Thymus (tissue), 11 donors: ENCODE measurements at regions not wholly inside any gene's neighbourhood (a gene's known extent, or its start where the extent isn't known, plus 50 kb on each side); places are given as distances from the start of the nearest gene placed in this dataset.

Experiments
- DNase-seq, 9 donors: peaks; one replicate each; pipeline ENCODE4 v3.0.0-alpha.2; 2013; ENCODE audit warnings: low spot score in 9 of 9, low read depth in 6 of 9, missing footprints in 1 of 9
- H3K27ac ChIP-seq, 2 donors: one replicate each; pipeline ENCODE4 v1.5.1; 2013; ENCODE audit warnings: control low read depth in 1 of 2, low read depth in 1 of 2, low read length in 1 of 2, mild to moderate bottlenecking in 1 of 2, moderate library complexity in 1 of 2
- H3K27me3 ChIP-seq, 2 donors: one replicate each; pipeline ENCODE4 v1.5.1; 2013; ENCODE audit warnings: low read length in 1 of 2; ENCODE audit not compliant: control insufficient read depth in 2 of 2, insufficient read depth in 1 of 2
- H3K36me3 ChIP-seq, 2 donors: one replicate each; pipeline ENCODE4 v1.5.1; 2013; ENCODE audit warnings: low read length in 1 of 2, mild to moderate bottlenecking in 1 of 2, moderate library complexity in 1 of 2; ENCODE audit not compliant: control insufficient read depth in 2 of 2, insufficient read depth in 2 of 2
- H3K4me1 ChIP-seq, 2 donors: one replicate each; pipeline ENCODE4 v1.5.1; 2013; ENCODE audit warnings: low read length in 2 of 2; ENCODE audit not compliant: control insufficient read depth in 2 of 2, insufficient read depth in 2 of 2
- H3K4me3 ChIP-seq, 2 donors: one replicate each; pipeline ENCODE4 v1.5.1; 2013; ENCODE audit warnings: low read length in 2 of 2, control low read depth in 1 of 2, mild to moderate bottlenecking in 1 of 2
- H3K9me3 ChIP-seq, 2 donors: one replicate each; pipeline ENCODE4 v1.5.1; 2013; ENCODE audit warnings: low read length in 1 of 2, mild to moderate bottlenecking in 1 of 2; ENCODE audit not compliant: control insufficient read depth in 2 of 2, insufficient read depth in 1 of 2
- WGBS: extraction: QIAGEN DNeasy Blood & Tissue Kit; methylation state at CpG from one replicate; pipeline ENCODE4 v1.1.7; 2013; 5-methylcytosine and 5-hydroxymethylcytosine counted together
- donor health status: healthy.

GRCh38 chr16:51713502-51713901, 562.4 kb upstream of the SALL1 start:
- Histone ChIP-seq H3K9me3 (no peaks in the 10 kb centered on the region), H3K36me3 (no peaks in the 10 kb centered on the region), H3K27ac (no peak overlapping the region), H3K4me3 (no peak overlapping the region), H3K27me3 (no peaks in the 10 kb centered on the region), H3K4me1 (no peaks in the 10 kb centered on the region)
- WGBS, result 96% methylated on average over 2 of the region's 2 CpGs
- no peak for DNase-seq

GRCh38 chr16:51710905-51711563, 560.0 kb upstream of the SALL1 start:
- H3K36me3 ChIP-seq, result no peaks in the 10 kb centered on the region
- H3K4me1 ChIP-seq, result no peaks in the 10 kb centered on the region
- H3K9me3 ChIP-seq, result no peaks in the 10 kb centered on the region
- no peak overlapping the region for H3K4me3 ChIP-seq
- H3K27ac ChIP-seq, result no peak overlapping the region
- DNase-seq, result no peak
- H3K27me3 ChIP-seq, result no peaks in the 10 kb centered on the region
- 94% methylated on average over 2 of the region's 2 CpGs for WGBS

- 91% methylated on average over 10 of the region's 10 CpGs for WGBS
- Histone ChIP-seq H3K4me3 (no peak overlapping the region), H3K4me1 (no peaks in the 10 kb centered on the region), H3K9me3 (no peaks in the 10 kb centered on the region), H3K36me3 (no peaks in the 10 kb centered on the region), H3K27ac (no peak overlapping the region), H3K27me3 (no peaks in the 10 kb centered on the region)
- no peak for DNase-seq
These were observed 559.1 kb upstream of the SALL1 start for GRCh38 chr16:51710186-51710585.

GRCh38 chr16:51708861-51709260, 557.8 kb upstream of the SALL1 start:
- Histone ChIP-seq H3K4me3 (no peak overlapping the region), H3K4me1 (no peaks in the 10 kb centered on the region), H3K36me3 (no peaks in the 10 kb centered on the region), H3K27ac (no peak overlapping the region), H3K9me3 (no peaks in the 10 kb centered on the region), H3K27me3 (no peaks in the 10 kb centered on the region)
- DNase-seq, result no peak
- 93% methylated on average over 4 of the region's 4 CpGs for WGBS

- no peaks in the 10 kb centered on the region for H3K36me3 ChIP-seq
- H3K27me3 ChIP-seq, result no peaks in the 10 kb centered on the region
- no peak overlapping the region for H3K4me3 ChIP-seq
- DNase-seq, result no peak
- H3K27ac ChIP-seq, result no peak overlapping the region
- no peaks in the 10 kb centered on the region for H3K4me1 ChIP-seq
- no peaks in the 10 kb centered on the region for H3K9me3 ChIP-seq
- 30% methylated on average over 6 of the region's 6 CpGs for WGBS
These were observed 556.6 kb upstream of the SALL1 start for GRCh38 chr16:51707666-51708065.

- H3K4me1 ChIP-seq, result no peaks in the 10 kb centered on the region
- no peaks in the 10 kb centered on the region for H3K36me3 ChIP-seq
- no peak overlapping the region for H3K27ac ChIP-seq
- DNase-seq, result no peak
- no peaks in the 10 kb centered on the region for H3K27me3 ChIP-seq
- H3K9me3 ChIP-seq, result no peaks in the 10 kb centered on the region
- H3K4me3 ChIP-seq, result no peak overlapping the region
These were observed 554.1 kb upstream of the SALL1 start for GRCh38 chr16:51705142-51705541.

- DNase-seq, result no peak
- 91% methylated on average over 1 of the region's 1 CpG for WGBS
These were observed 550.0 kb upstream of the SALL1 start for GRCh38 chr16:51701025-51701424.

GRCh38 chr16:51699686-51700396, 548.8 kb upstream of the SALL1 start:
- Histone ChIP-seq H3K36me3 (no peaks in the 10 kb centered on the region), H3K4me1 (no peaks in the 10 kb centered on the region), H3K27me3 (no peaks in the 10 kb centered on the region), H3K4me3 (no peak overlapping the region), H3K9me3 (no peaks in the 10 kb centered on the region), H3K27ac (no peak overlapping the region)
- 87% methylated on average over 5 of the region's 5 CpGs for WGBS
- DNase-seq, result no peak

More at GRCh38 chr16:51701025-51701424, 550.0 kb upstream of the SALL1 start:
- no peak overlapping the region for H3K4me3 ChIP-seq
- no peaks in the 10 kb centered on the region for H3K9me3 ChIP-seq
- H3K36me3 ChIP-seq, result no peaks in the 10 kb centered on the region
- no peaks in the 10 kb centered on the region for H3K27me3 ChIP-seq
- no peak overlapping the region for H3K27ac ChIP-seq
- no peaks in the 10 kb centered on the region for H3K4me1 ChIP-seq

- Histone ChIP-seq H3K4me1 (no peaks in the 10 kb centered on the region), H3K27ac (no peak overlapping the region), H3K9me3 (no peaks in the 10 kb centered on the region), H3K4me3 (no peak overlapping the region), H3K36me3 (no peaks in the 10 kb centered on the region), H3K27me3 (no peaks in the 10 kb centered on the region)
- no peak for DNase-seq
- WGBS, result 78% methylated on average over 2 of the region's 2 CpGs
These were observed 547.6 kb upstream of the SALL1 start for GRCh38 chr16:51698647-51699046.
